GM18502 (cell line): ENCODE measurements at regions not wholly inside any gene's neighbourhood (a gene's known extent, or its start where the extent isn't known, plus 50 kb on each side); places are given as distances from the start of the nearest gene placed in this dataset.
"Not testable (repeated sequence)": the region's sequence is repeated elsewhere in the genome, so short reads cannot be mapped to it uniquely, and the experiment has no call there.

Experiments
- ATAC-seq: cut with Tn5 transposase; IDR thresholded peaks from one replicate; pipeline ENCODE4 v1.9.1; 2021; ENCODE audit warnings: mild to moderate bottlenecking; ENCODE audit not compliant: unreplicated experiment, poor library complexity

GRCh38 chr10:15921423-15921945 is 61.2 kb upstream of the MINDY3 start:
- ATAC-seq, result not testable (repeated sequence)

- no peak for ATAC-seq
Measured at GRCh38 chr10:15931376-15931775, 71.1 kb upstream of the MINDY3 start.

GRCh38 chr10:15939543-15939942 is 79.2 kb upstream of the MINDY3 start:
- not testable (repeated sequence) for ATAC-seq

GRCh38 chr10:15943426-15943825 is 83.1 kb upstream of the MINDY3 start:
- no peak for ATAC-seq

- no peak for ATAC-seq
Measured at GRCh38 chr10:15954188-15954587, 93.9 kb upstream of the MINDY3 start.

GRCh38 chr10:15960277-15960676 is 100.0 kb upstream of the MINDY3 start:
- ATAC-seq, result no peak

GRCh38 chr10:15972736-15973135 is 112.4 kb upstream of the MINDY3 start:
- ATAC-seq, result not testable (repeated sequence)

GRCh38 chr10:15985690-15986089 is 125.4 kb upstream of the MINDY3 start:
- ATAC-seq, result no peak

- ATAC-seq, result no peak
Measured at GRCh38 chr10:15990535-15991129, 130.3 kb upstream of the MINDY3 start.

GRCh38 chr10:15997313-15997712 is 137.0 kb upstream of the MINDY3 start:
- ATAC-seq, result no peak

GRCh38 chr10:16001581-16001980 is 141.3 kb upstream of the MINDY3 start:
- ATAC-seq, result no peak

GRCh38 chr10:16009785-16010184 is 149.5 kb upstream of the MINDY3 start:
- no peak for ATAC-seq

GRCh38 chr10:16011548-16011947 is 151.2 kb upstream of the MINDY3 start:
- no peak for ATAC-seq

GRCh38 chr10:16014469-16014868 is 154.2 kb upstream of the MINDY3 start:
- ATAC-seq, result no peak

- no peak for ATAC-seq
Measured at GRCh38 chr10:16016688-16017087, 156.4 kb upstream of the MINDY3 start.

- no peak for ATAC-seq
Measured at GRCh38 chr10:16020836-16021235, 160.5 kb upstream of the MINDY3 start.

- not testable (repeated sequence) for ATAC-seq
Measured at GRCh38 chr10:16026832-16027231, 166.5 kb upstream of the MINDY3 start.

- ATAC-seq, result no peak
Measured at GRCh38 chr10:16030562-16030961, 170.3 kb upstream of the MINDY3 start.

- no peak for ATAC-seq
Measured at GRCh38 chr10:16049050-16049449, 188.7 kb upstream of the MINDY3 start.

- no peak for ATAC-seq
Measured at GRCh38 chr10:16049782-16050181, 189.5 kb upstream of the MINDY3 start.

GRCh38 chr10:16063350-16063749 is 203.0 kb upstream of the MINDY3 start:
- ATAC-seq, result no peak

GRCh38 chr10:16083551-16083950 is 223.2 kb upstream of the MINDY3 start:
- ATAC-seq, result not testable (repeated sequence)
